Neural cell (in vitro differentiated cells): ENCODE measurements at regions not wholly inside any gene's neighbourhood (a gene's known extent, or its start where the extent isn't known, plus 50 kb on each side); places are given as distances from the start of the nearest gene placed in this dataset.

Experiments
- H2AFZ ChIP-seq: fragments of 200-600, 300-800 bp; sonication (generic), shearing (Covaris generic); 2 replicates; pipeline ENCODE4 v1.6.0; 2014; ENCODE audit warnings: low read depth, mild to moderate bottlenecking, antibody characterized with exemption, low read length, moderate library complexity
- H3F3A ChIP-seq: fragments of 200-600 bp; shearing (Covaris generic); 2 replicates; pipeline ENCODE4 v1.6.1; 2016; ENCODE audit warnings: mild to moderate bottlenecking, moderate library complexity, mixed read lengths, antibody characterized with exemption, low read length; ENCODE audit not compliant: insufficient read depth, poor library complexity, severe bottlenecking
- H3K27ac ChIP-seq: fragments of 200-600, 300-800 bp; sonication (generic), shearing (Covaris generic); 2 replicates; pipeline ENCODE4 v1.5.1; 2014; ENCODE audit warnings: mild to moderate bottlenecking, low read length, moderate library complexity
- H3K27me3 ChIP-seq: fragments of 300-800, 200-600 bp; sonication (generic), shearing (Covaris generic); 2 replicates; pipeline ENCODE4 v1.6.0; 2014; ENCODE audit warnings: mild to moderate bottlenecking, low read depth, low read length, moderate library complexity; ENCODE audit not compliant: insufficient read depth
- H3K36me3 ChIP-seq: fragments of 300-800, 200-600 bp; sonication (generic), shearing (Covaris generic); 2 replicates; pipeline ENCODE4 v1.5.1; 2014; ENCODE audit warnings: mild to moderate bottlenecking, antibody characterized with exemption, low read length, moderate library complexity; ENCODE audit not compliant: insufficient read depth
- H3K4me2 ChIP-seq: fragments of 300-800, 200-600 bp; sonication (generic), shearing (Covaris generic); 2 replicates; pipeline ENCODE4 v1.6.0; 2014; ENCODE audit warnings: mild to moderate bottlenecking, low read length
- H3K4me3 ChIP-seq: fragments of 300-800, 200-600 bp; sonication (generic), shearing (Covaris generic); 2 replicates; pipeline ENCODE4 v1.5.1; 2014; ENCODE audit warnings: mild to moderate bottlenecking, low read length, moderate library complexity
- H3K79me2 ChIP-seq: fragments of 200-600 bp; shearing (Covaris generic); replicated peaks from 2 replicates; pipeline ENCODE4 v1.6.0; 2014; ENCODE audit warnings: mild to moderate bottlenecking, low read length, moderate library complexity; ENCODE audit not compliant: insufficient read depth
- H3K9ac ChIP-seq: fragments of 300-800, 200-600 bp; sonication (generic), shearing (Covaris generic); 2 replicates; pipeline ENCODE4 v1.6.1; 2016; ENCODE audit warnings: mild to moderate bottlenecking, low read length, mixed read lengths
- H3K9me2 ChIP-seq: fragments of 200-600 bp; shearing (Covaris generic); 2 replicates; pipeline ENCODE4 v1.6.1; 2016; ENCODE audit warnings: mild to moderate bottlenecking, low read length, mixed read lengths; ENCODE audit not compliant: insufficient read depth
- H3K9me3 ChIP-seq: fragments of 200-600, 300-800 bp; sonication (generic), shearing (Covaris generic); 2 replicates; pipeline ENCODE4 v1.6.1; 2016; ENCODE audit warnings: mild to moderate bottlenecking, mixed run types, low read length, moderate library complexity, mixed read lengths
- H4K20me1 ChIP-seq: fragments of 200-600 bp; shearing (Covaris generic); 2 replicates; pipeline ENCODE4 v1.6.1; 2016; ENCODE audit warnings: mild to moderate bottlenecking, mixed run types; ENCODE audit not compliant: insufficient read depth
- CTCF ChIP-seq: fragments of 450-650 bp; IDR thresholded peaks from 2 replicates; pipeline ENCODE4 v1.5.1; 2014; ENCODE audit warnings: antibody characterized with exemption, mild to moderate bottlenecking, moderate library complexity; ENCODE audit not compliant: poor library complexity, severe bottlenecking
- EP300 ChIP-seq: fragments of 450-650 bp; conservative IDR thresholded peaks from 2 replicates; pipeline ENCODE4 v1.6.1; 2014; ENCODE audit warnings: antibody characterized with exemption, mild to moderate bottlenecking, moderate library complexity; ENCODE audit not compliant: poor library complexity, severe bottlenecking
- EZH2 ChIP-seq: fragments of 200-600, 300-800 bp; shearing (Covaris generic), sonication (generic); IDR thresholded peaks from 2 replicates; pipeline ENCODE4 v1.6.1; 2014; ENCODE audit warnings: antibody characterized with exemption, low read length, borderline replicate concordance, mild to moderate bottlenecking; ENCODE audit not compliant: insufficient read depth, poor library complexity, severe bottlenecking
- MXI1 ChIP-seq: fragments of 450-650 bp; conservative IDR thresholded peaks from 2 replicates; pipeline ENCODE4 v1.6.1; 2014; ENCODE audit warnings: antibody characterized with exemption, mild to moderate bottlenecking; ENCODE audit not compliant: poor library complexity, severe bottlenecking
- POLR2AphosphoS5 ChIP-seq: IDR thresholded peaks from 2 replicates; pipeline ENCODE4 v1.6.1; 2012
- RAD21 ChIP-seq: fragments of 450-650 bp; conservative IDR thresholded peaks from 2 replicates; pipeline ENCODE4 v1.6.1; 2014; ENCODE audit warnings: antibody characterized with exemption, mild to moderate bottlenecking, moderate library complexity
- REST ChIP-seq: IDR thresholded peaks from 2 replicates; pipeline ENCODE4 v1.6.1; 2012; ENCODE audit warnings: borderline replicate concordance
- SMC3 ChIP-seq: fragments of 450-650 bp; conservative IDR thresholded peaks from 2 replicates; pipeline ENCODE4 v1.6.1; 2014; ENCODE audit warnings: antibody characterized with exemption, mild to moderate bottlenecking, moderate library complexity; ENCODE audit not compliant: poor library complexity
- TAF1 ChIP-seq: IDR thresholded peaks from 2 replicates; pipeline ENCODE4 v1.6.1; 2012; ENCODE audit warnings: low read depth

- H3K9me3 ChIP-seq = no peaks in the 10 kb centered on the region
- no peak overlapping the region for H3K27ac ChIP-seq
- no peak for TF ChIP-seq MXI1
- TF ChIP-seq TAF1 = no peak
- no peak for TF ChIP-seq RAD21
- TF ChIP-seq EP300 = no peak
- TF ChIP-seq CTCF = no peak
- H3K4me3 ChIP-seq = no peak overlapping the region
- H3K9ac ChIP-seq = no peak overlapping the region
- H3K9me2 ChIP-seq = no peaks in the 10 kb centered on the region
- no peaks in the 10 kb centered on the region for H3K27me3 ChIP-seq
- H3K79me2 ChIP-seq = no peaks in the 10 kb centered on the region
- H2AFZ ChIP-seq = no peak overlapping the region
- no peak overlapping the region for H3K4me2 ChIP-seq
- no peaks in the 10 kb centered on the region for H4K20me1 ChIP-seq
- no peaks in the 10 kb centered on the region for H3K36me3 ChIP-seq
- H3F3A ChIP-seq = no peaks in the 10 kb centered on the region
Observed at GRCh38 chr13:34654203-34654602, 287.9 kb upstream of the NBEA start.

- no peaks in the 10 kb centered on the region for H4K20me1 ChIP-seq
- H3K36me3 ChIP-seq = no peaks in the 10 kb centered on the region
- H3K9ac ChIP-seq = no peak overlapping the region
- H3K27me3 ChIP-seq = no peaks in the 10 kb centered on the region
- no peak overlapping the region for H3K27ac ChIP-seq
- H2AFZ ChIP-seq = no peak overlapping the region
- H3K4me3 ChIP-seq = no peak overlapping the region
- TF ChIP-seq SMC3 = no peak
- H3K79me2 ChIP-seq = no peaks in the 10 kb centered on the region
- no peaks in the 10 kb centered on the region for H3K9me3 ChIP-seq
- no peaks in the 10 kb centered on the region for H3K9me2 ChIP-seq
- H3F3A ChIP-seq = no peaks in the 10 kb centered on the region
- no peak overlapping the region for H3K4me2 ChIP-seq
Observed at GRCh38 chr13:34654647-34655046, 287.4 kb upstream of the NBEA start.

- H3K4me3 ChIP-seq = no peak overlapping the region
- no peak overlapping the region for H3K4me2 ChIP-seq
- H3K27ac ChIP-seq = no peak overlapping the region
- no peaks in the 10 kb centered on the region for H3K27me3 ChIP-seq
- H3F3A ChIP-seq = no peaks in the 10 kb centered on the region
- no peaks in the 10 kb centered on the region for H3K79me2 ChIP-seq
- no peak overlapping the region for H2AFZ ChIP-seq
- no peaks in the 10 kb centered on the region for H3K9me2 ChIP-seq
- H3K36me3 ChIP-seq = no peaks in the 10 kb centered on the region
- no peak for TF ChIP-seq REST
- no peak for TF ChIP-seq RAD21
- TF ChIP-seq SMC3 = no peak
- TF ChIP-seq CTCF = no peak
- no peak for TF ChIP-seq EP300
- TF ChIP-seq TAF1 = no peak
- no peak for TF ChIP-seq EZH2
- TF ChIP-seq MXI1 = no peak
- no peak for TF ChIP-seq POLR2AphosphoS5
- H3K9me3 ChIP-seq = no peaks in the 10 kb centered on the region
- H4K20me1 ChIP-seq = no peaks in the 10 kb centered on the region
- H3K9ac ChIP-seq = no peak overlapping the region
Observed at GRCh38 chr13:34655554-34655953, 286.5 kb upstream of the NBEA start.
